Left ventricle myocardium inferior (tissue), 1 donor: ENCODE measurements at regions not wholly inside any gene's neighbourhood (a gene's known extent, or its start where the extent isn't known, plus 50 kb on each side); places are given as distances from the start of the nearest gene placed in this dataset.
"Not testable (repeated sequence)": the region's sequence is repeated elsewhere in the genome, so short reads cannot be mapped to it uniquely, and the experiment has no call there.

ENCODE experiments used
- DNase-seq: peaks from one replicate; pipeline ENCODE4 v3.0.0-alpha.2; 2020
- H3K27ac ChIP-seq: fragments of 200-600 bp; replicated peaks from 2 replicates; pipeline ENCODE4 v1.8.0; 2021
- H3K27me3 ChIP-seq: fragments of 200-600 bp; 2 replicates; pipeline ENCODE4 v1.8.0; 2021; ENCODE audit warnings: low read depth
- H3K36me3 ChIP-seq: fragments of 200-600 bp; 2 replicates; pipeline ENCODE4 v1.8.0; 2021
- H3K4me1 ChIP-seq: fragments of 200-600 bp; 2 replicates; pipeline ENCODE4 v1.8.0; 2021
- H3K4me3 ChIP-seq: fragments of 200-600 bp; 2 replicates; pipeline ENCODE4 v1.8.0; 2021; ENCODE audit warnings: mild to moderate bottlenecking, moderate library complexity
- H3K9me3 ChIP-seq: fragments of 200-600 bp; replicated peaks from 2 replicates; pipeline ENCODE4 v1.8.0; 2021
- intact Hi-C: fragments of 100-400 bp; cut with micrococcal nuclease; formaldehyde crosslinking; loops from one replicate; pipeline ENCODE4 v1.11.0; 2022
- TF ChIP-seq, protein P1 (sequence below): fragments of 200-600 bp; IDR thresholded peaks from 2 replicates; pipeline ENCODE4 v1.8.0; 2021; ENCODE audit warnings: antibody characterized with exemption, mild to moderate bottlenecking, borderline replicate concordance
- donor health status: DM: no; HTN: yes; CAD: no; lungs with severe emphysema.

DNA sequence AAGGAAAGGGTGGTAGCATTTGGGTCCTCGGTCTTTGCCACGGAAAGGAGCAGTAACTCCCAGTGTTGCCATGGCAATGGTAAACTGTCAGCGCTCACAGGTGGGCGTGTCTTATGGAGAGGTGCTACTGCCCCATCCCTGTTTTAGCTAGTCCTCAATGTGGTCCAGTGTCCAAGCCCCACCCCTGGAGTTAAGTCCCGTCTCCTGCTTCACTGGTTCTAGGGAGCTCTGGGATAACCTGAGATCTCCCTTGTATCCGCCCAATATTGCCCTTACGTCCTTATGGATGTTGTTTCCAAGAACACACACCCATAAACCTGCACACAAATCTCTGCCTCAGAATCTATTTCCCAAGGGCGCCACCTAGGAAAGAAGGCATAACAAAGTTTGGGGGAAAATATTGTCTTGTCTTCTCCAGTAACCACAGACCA, 64.2 kb downstream of the SPRING1 start:
- intact Hi-C loops, result no loop called here

DNA sequence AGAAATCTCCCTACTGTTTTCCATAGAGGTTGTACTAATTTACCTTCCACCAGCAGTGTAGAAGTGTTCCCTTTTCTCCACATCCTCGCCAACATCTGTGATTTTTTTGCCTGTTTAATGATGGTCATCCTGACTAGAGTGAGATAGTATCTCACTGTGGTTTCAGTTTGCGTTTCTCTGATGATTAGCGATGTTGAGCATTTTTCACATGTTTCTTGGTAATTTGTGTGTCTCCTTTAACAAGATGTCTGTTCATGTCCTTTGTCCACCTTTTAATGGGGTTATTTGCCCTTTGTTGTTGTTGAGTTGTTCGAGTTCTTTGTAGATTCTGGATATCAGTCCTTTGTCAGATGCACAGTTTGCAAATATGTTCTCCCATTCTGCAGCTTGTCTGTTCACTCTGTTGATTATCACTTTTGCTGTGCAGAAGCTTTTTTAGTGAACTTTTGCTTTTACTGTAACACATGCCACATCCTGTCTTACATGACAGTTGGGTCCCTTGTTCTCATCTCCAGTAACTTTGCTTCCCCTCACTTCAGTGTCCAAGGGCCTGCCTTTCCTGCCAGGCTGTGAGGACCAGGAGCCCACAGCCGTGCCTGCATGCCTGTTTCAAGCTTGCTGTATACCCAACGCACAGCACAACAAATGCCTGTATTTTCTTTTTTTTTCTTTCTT, 64.9 kb downstream of the SPRING1 start:
- peaks cover 27% of the 10 kb centered on the region for H3K4me1 ChIP-seq
- TF ChIP-seq, protein P1, sequence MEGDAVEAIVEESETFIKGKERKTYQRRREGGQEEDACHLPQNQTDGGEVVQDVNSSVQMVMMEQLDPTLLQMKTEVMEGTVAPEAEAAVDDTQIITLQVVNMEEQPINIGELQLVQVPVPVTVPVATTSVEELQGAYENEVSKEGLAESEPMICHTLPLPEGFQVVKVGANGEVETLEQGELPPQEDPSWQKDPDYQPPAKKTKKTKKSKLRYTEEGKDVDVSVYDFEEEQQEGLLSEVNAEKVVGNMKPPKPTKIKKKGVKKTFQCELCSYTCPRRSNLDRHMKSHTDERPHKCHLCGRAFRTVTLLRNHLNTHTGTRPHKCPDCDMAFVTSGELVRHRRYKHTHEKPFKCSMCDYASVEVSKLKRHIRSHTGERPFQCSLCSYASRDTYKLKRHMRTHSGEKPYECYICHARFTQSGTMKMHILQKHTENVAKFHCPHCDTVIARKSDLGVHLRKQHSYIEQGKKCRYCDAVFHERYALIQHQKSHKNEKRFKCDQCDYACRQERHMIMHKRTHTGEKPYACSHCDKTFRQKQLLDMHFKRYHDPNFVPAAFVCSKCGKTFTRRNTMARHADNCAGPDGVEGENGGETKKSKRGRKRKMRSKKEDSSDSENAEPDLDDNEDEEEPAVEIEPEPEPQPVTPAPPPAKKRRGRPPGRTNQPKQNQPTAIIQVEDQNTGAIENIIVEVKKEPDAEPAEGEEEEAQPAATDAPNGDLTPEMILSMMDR, result no peak
- no peaks in the 10 kb centered on the region for H3K36me3 ChIP-seq
- no peaks in the 10 kb centered on the region for H3K27me3 ChIP-seq
- intact Hi-C loops, result no loop called here
- peaks cover 9% of the 10 kb centered on the region for H3K9me3 ChIP-seq
- peak overlapping the region; percentile 11 for H3K27ac ChIP-seq
- no peak for DNase-seq
- H3K4me3 ChIP-seq, result no peak overlapping the region

More for the DNA sequence above, 64.2 kb downstream of the SPRING1 start:
- Histone ChIP-seq H3K27ac (peak overlapping the region; percentile 17), H3K36me3 (no peaks in the 10 kb centered on the region), H3K4me3 (no peak overlapping the region), H3K27me3 (no peaks in the 10 kb centered on the region), H3K9me3 (peaks cover 9% of the 10 kb centered on the region), H3K4me1 (peaks cover 27% of the 10 kb centered on the region)
- TF ChIP-seq, protein P1, result no peak
- no peak for DNase-seq

DNA sequence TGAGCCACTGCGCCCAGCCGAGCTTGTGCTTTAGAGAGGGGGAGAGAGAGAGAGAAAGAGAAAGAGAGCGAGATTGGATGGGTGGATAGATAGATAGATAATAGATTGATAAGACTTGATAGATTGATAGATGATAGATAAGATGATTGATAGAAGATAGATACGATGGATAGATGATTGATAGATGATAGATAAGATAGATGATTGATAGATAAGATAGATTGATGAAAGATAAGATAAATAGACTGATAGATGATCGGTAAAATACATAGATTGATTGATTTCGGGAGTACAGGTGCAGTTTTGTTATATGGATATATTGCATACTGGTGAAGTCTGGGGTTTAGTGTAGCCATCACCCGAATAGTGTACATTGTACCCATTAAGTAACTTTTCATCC, 65.9 kb downstream of the SPRING1 start:
- Histone ChIP-seq H3K27me3 (no peaks in the 10 kb centered on the region), H3K9me3 (peaks cover 9% of the 10 kb centered on the region), H3K4me3 (no peak overlapping the region), H3K4me1 (peaks cover 17% of the 10 kb centered on the region), H3K36me3 (no peaks in the 10 kb centered on the region), H3K27ac (no peak overlapping the region)
- intact Hi-C loops, result no loop called here
- TF ChIP-seq, protein P1, result no peak
- no peak for DNase-seq

DNA sequence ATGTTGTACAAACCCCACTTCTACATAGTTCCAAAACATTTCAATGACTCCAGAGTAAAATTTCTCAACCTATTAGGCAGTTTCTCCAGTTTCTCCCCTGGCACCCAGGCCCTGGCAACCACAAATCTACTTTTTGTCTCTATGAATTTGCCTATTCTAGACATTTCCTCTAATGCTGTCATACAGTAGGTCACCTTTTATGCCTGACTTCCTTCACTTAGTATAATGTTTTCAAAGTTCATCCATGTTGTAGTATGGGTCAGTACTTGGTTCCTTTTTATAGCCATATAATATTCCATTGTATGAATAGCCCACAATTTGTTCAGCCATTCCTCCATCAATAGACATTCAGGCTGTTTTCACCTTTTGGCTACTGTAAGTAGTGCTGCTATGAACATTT, 67.0 kb downstream of the SPRING1 start:
- Histone ChIP-seq H3K36me3 (no peaks in the 10 kb centered on the region), H3K4me3 (no peak overlapping the region), H3K4me1 (peaks cover 16% of the 10 kb centered on the region), H3K9me3 (peaks cover 9% of the 10 kb centered on the region), H3K27ac (no peak overlapping the region), H3K27me3 (no peaks in the 10 kb centered on the region)
- TF ChIP-seq, protein P1, result no peak
- DNase-seq, result no peak
- intact Hi-C loops, result no loop called here

DNA sequence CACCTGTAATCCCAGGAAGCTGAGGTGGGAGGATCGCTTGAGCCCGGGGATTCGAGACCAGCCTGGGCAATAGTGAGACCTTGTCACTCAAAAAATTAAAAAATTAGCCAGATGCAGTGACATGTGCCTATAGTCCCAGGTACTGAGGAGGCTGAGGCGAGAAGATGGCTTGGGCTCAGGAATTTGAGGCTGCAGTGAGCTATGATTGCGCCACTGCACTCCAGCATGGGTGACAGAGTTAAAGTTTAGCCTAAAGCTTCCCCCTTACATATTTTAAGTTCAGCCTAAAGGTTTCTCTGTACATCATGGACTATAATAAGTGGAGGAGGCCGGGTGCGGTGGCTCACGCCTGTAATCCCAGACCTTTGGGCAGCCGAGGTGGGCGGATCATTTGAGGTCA, 70.1 kb downstream of the SPRING1 start:
- peaks cover 9% of the 10 kb centered on the region for H3K9me3 ChIP-seq
- TF ChIP-seq, protein P1, result no peak
- intact Hi-C loops, result no loop called here
- no peaks in the 10 kb centered on the region for H3K36me3 ChIP-seq
- no peak overlapping the region for H3K27ac ChIP-seq
- H3K27me3 ChIP-seq, result no peaks in the 10 kb centered on the region
- no peak overlapping the region for H3K4me3 ChIP-seq
- H3K4me1 ChIP-seq, result peaks cover 22% of the 10 kb centered on the region
- no peak for DNase-seq

DNA sequence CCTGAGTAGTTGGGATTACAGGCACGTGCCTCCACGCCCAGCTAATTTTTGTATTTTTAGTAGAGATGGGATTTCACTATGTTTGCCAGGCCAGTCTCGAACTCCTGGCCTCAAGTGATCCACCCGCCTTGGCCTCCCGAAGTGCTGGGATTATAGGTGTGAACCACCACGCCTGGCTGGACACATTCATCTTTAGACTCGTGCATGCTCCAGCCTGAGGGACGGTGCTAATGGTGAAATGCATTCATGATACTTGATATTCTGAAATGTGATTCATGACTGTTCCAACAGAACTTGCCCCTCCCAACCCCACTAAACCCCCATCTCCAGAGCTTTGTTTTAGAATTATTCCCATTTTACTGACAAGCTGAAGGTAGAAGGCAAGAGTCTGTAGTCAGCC, 71.0 kb downstream of the SPRING1 start:
- H3K4me3 ChIP-seq, H3K27me3 ChIP-seq, intact Hi-C loops, H3K9me3 ChIP-seq, H3K36me3 ChIP-seq, DNase-seq: not testable (repeated sequence)
- H3K27ac ChIP-seq, result peak overlapping the region; percentile 84
- H3K4me1 ChIP-seq, result peaks cover 27% of the 10 kb centered on the region
